Endothelial cell of umbilical vein (primary cell): ENCODE measurements at regions not wholly inside any gene's neighbourhood (a gene's known extent, or its start where the extent isn't known, plus 50 kb on each side); places are given as distances from the start of the nearest gene placed in this dataset.
A peak's percentile ranks its signal among the peaks of the same experiment; 100 is the strongest.

Experiments used
- BruUV-seq: library from RNA; stranded (reverse); fragments of 400-500 nt; replicated peaks from 2 replicates; lab custom pipeline; 2021; lab: Mats Ljungman, UMichigan
- CTCF ChIA-PET: fragments of 300-600, 350-600 bp; sonication (Branson Sonifier 250); formaldehyde crosslinking; loops from one replicate; lab custom pipeline; 2021; ENCODE audit warnings: antibody characterized with exemption, inconsistent platforms; lab: Charles Lee
- POLR2A ChIA-PET: fragments of 300-600, 350-600 bp; sonication (Branson Sonifier 250); formaldehyde crosslinking; loops from one replicate; lab custom pipeline; 2021; ENCODE audit warnings: antibody characterized with exemption, inconsistent platforms; lab: Charles Lee
- DNase-seq: peaks from one replicate; pipeline ENCODE4 v3.0.0-alpha.2; 2011; ENCODE audit warnings: low read depth, low spot score
- FAIRE-seq: peaks from 2 replicates; lab custom pipeline; 2011; peaks lifted over from hg19 to GRCh38; lab: Jason Lieb, UNC
- H2AFZ ChIP-seq: 2 replicates; pipeline ENCODE4 v1.6.0; 2012; ENCODE audit warnings: low read depth, low read length, control low read depth, inconsistent platforms
- H3K27ac ChIP-seq: 2 replicates; pipeline ENCODE4 v1.5.1; 2011; ENCODE audit warnings: low read depth, mild to moderate bottlenecking, control low read depth, low read length, moderate library complexity; ENCODE audit not compliant: insufficient read depth
- H3K27me3 ChIP-seq, 2 experiments: 2 replicates each; pipeline versions ENCODE4 v1.6.0 to v1.6.1; 2011; ENCODE audit warnings: low read length in 2 of 2, mixed read lengths in 1 of 2; ENCODE audit not compliant: control insufficient read depth in 2 of 2, insufficient read depth in 2 of 2
- H3K36me3 ChIP-seq, 2 experiments: 2 replicates in 1 of 2; 3 replicates in 1 of 2; pipeline ENCODE4 v1.5.1; 2011; ENCODE audit warnings: low read length in 2 of 2, mild to moderate bottlenecking in 1 of 2, moderate library complexity in 1 of 2; ENCODE audit not compliant: control insufficient read depth in 2 of 2, insufficient read depth in 2 of 2; ENCODE audit errors: extremely low read depth in 1 of 2
- H3K4me1 ChIP-seq: 3 replicates; pipeline ENCODE4 v1.5.1; 2011; ENCODE audit warnings: mild to moderate bottlenecking, low read length; ENCODE audit not compliant: control insufficient read depth, insufficient read depth; ENCODE audit errors: extremely low read depth
- H3K4me2 ChIP-seq: 2 replicates; pipeline ENCODE4 v1.6.1; 2011; ENCODE audit warnings: low read length, control low read depth, mixed read lengths; ENCODE audit not compliant: insufficient read depth
- H3K4me3 ChIP-seq, 3 experiments: fragments of 200-600 bp in 1 of 3; sonication (generic), shearing (Covaris generic) in 1 of 3; replicated peaks in 1 of 3; 2 replicates each; pipeline ENCODE4 v1.5.1; 2011 to 2016; ENCODE audit warnings: control low read depth in 3 of 3, low read length in 3 of 3, mild to moderate bottlenecking in 2 of 3, inconsistent platforms in 1 of 3, low read depth in 1 of 3, moderate library complexity in 1 of 3; ENCODE audit not compliant: insufficient read depth in 1 of 3
- H3K79me2 ChIP-seq: 2 replicates; pipeline ENCODE4 v1.6.0; 2012; ENCODE audit warnings: low read length, inconsistent platforms; ENCODE audit not compliant: control insufficient read depth, insufficient read depth
- H3K9ac ChIP-seq: replicated peaks from 2 replicates; pipeline ENCODE3; 2011; ENCODE audit warnings: low read length, control low read depth; ENCODE audit not compliant: insufficient read depth; ENCODE audit errors: extremely low read depth
- H3K9me1 ChIP-seq: replicated peaks from 3 replicates; pipeline ENCODE4 v1.6.0; 2011; ENCODE audit warnings: mild to moderate bottlenecking, low read length; ENCODE audit not compliant: control insufficient read depth, insufficient read depth; ENCODE audit errors: extremely low read depth
- H3K9me3 ChIP-seq: replicated peaks from 2 replicates; pipeline ENCODE4 v1.5.1; 2012; ENCODE audit warnings: low read length, inconsistent platforms; ENCODE audit not compliant: control insufficient read depth, insufficient read depth
- H4K20me1 ChIP-seq: replicated peaks from 2 replicates; pipeline ENCODE3; 2011; ENCODE audit warnings: mild to moderate bottlenecking, low read length; ENCODE audit not compliant: control insufficient read depth, insufficient read depth; ENCODE audit errors: extremely low read depth
- CTCF ChIP-seq, 2 donors: IDR thresholded peaks; 1 replicate in 1 of 2; 2 replicates in 1 of 2; pipeline ENCODE4 v1.5.1; 2011; ENCODE audit warnings: low read length in 2 of 2, mild to moderate bottlenecking in 2 of 2, moderate library complexity in 2 of 2, control low read depth in 1 of 2, inconsistent platforms in 1 of 2, low read depth in 1 of 2; ENCODE audit not compliant: insufficient read depth in 1 of 2; ENCODE audit errors: extremely low read depth in 1 of 2
- EZH2 ChIP-seq: IDR thresholded peaks from 2 replicates; pipeline ENCODE4 v1.6.1; 2012; ENCODE audit warnings: borderline replicate concordance, low read depth, mild to moderate bottlenecking, moderate library complexity, low read length, inconsistent platforms; ENCODE audit not compliant: severe bottlenecking
- FOS ChIP-seq: IDR thresholded peaks from 2 replicates; pipeline ENCODE4 v1.6.1; 2011; ENCODE audit warnings: mild to moderate bottlenecking, low read length, moderate library complexity, borderline replicate concordance; ENCODE audit not compliant: insufficient read depth
- GATA2 ChIP-seq: IDR thresholded peaks from 2 replicates; pipeline ENCODE4 v1.7.0; 2011; ENCODE audit warnings: low read depth, mild to moderate bottlenecking, moderate library complexity, mixed read lengths, low read length; ENCODE audit not compliant: insufficient read length, insufficient read depth
- JUN ChIP-seq: IDR thresholded peaks from 2 replicates; pipeline ENCODE4 v1.6.1; 2011; ENCODE audit warnings: borderline replicate concordance, low read depth; ENCODE audit not compliant: insufficient read length, insufficient read depth
- MAX ChIP-seq: IDR thresholded peaks from 2 replicates; pipeline ENCODE4 v1.6.1; 2011; ENCODE audit not compliant: insufficient read depth, insufficient read length
- MYC ChIP-seq: IDR thresholded peaks from one replicate; pipeline ENCODE4 v1.6.1; 2011; ENCODE audit warnings: mild to moderate bottlenecking, low read depth, low read length
- POLR2A ChIP-seq: IDR thresholded peaks from 2 replicates; pipeline ENCODE4 v1.6.1; 2012; ENCODE audit warnings: low read depth, mild to moderate bottlenecking, control low read depth, low read length
- POLR2AphosphoS5 ChIP-seq: IDR thresholded peaks from 2 replicates; pipeline ENCODE4 v1.6.1; 2012; ENCODE audit warnings: low read depth, mild to moderate bottlenecking, control low read depth, low read length, moderate library complexity; ENCODE audit not compliant: insufficient read depth
- dilution Hi-C: fragments of 300-500 bp; cut with MboI; formaldehyde crosslinking; loops from one replicate; pipeline ENCODE4 v1.15.0; 2019; ENCODE audit warnings: low sequenced_read_pairs; ENCODE audit not compliant: extremely low pct_ligation_motif_present
- intact Hi-C: fragments of 100-400 bp; cut with micrococcal nuclease; formaldehyde crosslinking; loops from one replicate; pipeline ENCODE4 v1.10.0; 2022

- no peaks in the 10 kb centered on the region for H3K36me3 ChIP-seq
- no peak overlapping the region for H3K4me2 ChIP-seq
- CTCF ChIA-PET, result interaction anchor here (1.1 kb wide), 2 partner anchors 11 to 184 kb away, joined by 3 to 4 read pairs; no protein-coding TSS in a partner anchor
- TF ChIP-seq MYC (no peak), MAX (no peak), JUN (no peak)
- no peak for FAIRE-seq
- no peaks in the 10 kb centered on the region for H3K27me3 ChIP-seq
- dilution Hi-C loops (no loop called here), intact Hi-C loops (loop anchor here (1.0 to 5.0 kb wide), 5 partner anchors 42 to 317 kb away; no protein-coding TSS in a partner anchor)
- no peak overlapping the region for H2AFZ ChIP-seq
- H3K79me2 ChIP-seq, result no peaks in the 10 kb centered on the region
- peak; percentile 22 for DNase-seq
- peaks cover 48% of the 10 kb centered on the region for H3K4me1 ChIP-seq
- no TSS peak for BruUV-seq
- peak overlapping the region; percentile 96 for H3K27ac ChIP-seq
- no peak overlapping the region for H3K9ac ChIP-seq
- H3K9me1 ChIP-seq, result no peaks in the 10 kb centered on the region
- no peaks in the 10 kb centered on the region for H4K20me1 ChIP-seq
- POLR2A ChIA-PET, result no interaction called here
- H3K4me3 ChIP-seq, result no peak overlapping the region
- no peaks in the 10 kb centered on the region for H3K9me3 ChIP-seq
Observed at GRCh38 chr2:236828820-236829219, 256.9 kb upstream of the COPS8 start.

- CTCF ChIA-PET, result no interaction called here
- BruUV-seq, result no TSS peak
- Histone ChIP-seq H3K9me3 (no peaks in the 10 kb centered on the region), H3K4me1 (peaks cover 47% of the 10 kb centered on the region), H4K20me1 (no peaks in the 10 kb centered on the region), H3K4me2 (no peak overlapping the region), H3K36me3 (no peaks in the 10 kb centered on the region), H3K9me1 (no peaks in the 10 kb centered on the region), H3K9ac (no peak overlapping the region), H3K27ac (no peak overlapping the region), H2AFZ (no peak overlapping the region), H3K27me3 (no peaks in the 10 kb centered on the region), H3K79me2 (no peaks in the 10 kb centered on the region), H3K4me3 (no peak overlapping the region)
- dilution Hi-C loops, result loop anchor here (5.0 kb wide), 1 partner anchor 56 kb away; no protein-coding TSS in a partner anchor
- no peak for FAIRE-seq
- DNase-seq, result no peak
- intact Hi-C loops, result no loop called here
- POLR2A ChIA-PET, result no interaction called here
- no peak for TF ChIP-seq JUN
- no peak for TF ChIP-seq EZH2
- no peak for TF ChIP-seq MAX
- no peak for TF ChIP-seq GATA2
- no peak for TF ChIP-seq POLR2AphosphoS5
- TF ChIP-seq MYC, result no peak
- TF ChIP-seq FOS, result no peak
- no peak for TF ChIP-seq CTCF (IDR thresholded peaks at IDR 0.05; ENCODE audit: extremely low read depth in 1 of 2, insufficient read depth in 1 of 2, low read depth in 1 of 2, low read length in 2 of 2)
- TF ChIP-seq POLR2A, result no peak
Observed at GRCh38 chr2:236830926-236831325, 254.8 kb upstream of the COPS8 start.
